Panc1 (cell line): ENCODE measurements at regions not wholly inside any gene's neighbourhood (a gene's known extent, or its start where the extent isn't known, plus 50 kb on each side); places are given as distances from the start of the nearest gene placed in this dataset.

Experiments used
- REST ChIP-seq, 2 experiments: IDR thresholded peaks; 2 replicates each; pipeline ENCODE4 v1.6.1; 2011 to 2012; ENCODE audit warnings: low read depth in 2 of 2, control low read depth in 1 of 2, low read length in 1 of 2, mild to moderate bottlenecking in 1 of 2, moderate library complexity in 1 of 2; ENCODE audit not compliant: insufficient read depth in 1 of 2
- TF ChIP-seq, protein P1 (sequence below): fragments of 450-650 bp; IDR thresholded peaks from 2 replicates; pipeline ENCODE4 v1.5.1; 2017; ENCODE audit warnings: mild to moderate bottlenecking

- TF ChIP-seq, protein P1, sequence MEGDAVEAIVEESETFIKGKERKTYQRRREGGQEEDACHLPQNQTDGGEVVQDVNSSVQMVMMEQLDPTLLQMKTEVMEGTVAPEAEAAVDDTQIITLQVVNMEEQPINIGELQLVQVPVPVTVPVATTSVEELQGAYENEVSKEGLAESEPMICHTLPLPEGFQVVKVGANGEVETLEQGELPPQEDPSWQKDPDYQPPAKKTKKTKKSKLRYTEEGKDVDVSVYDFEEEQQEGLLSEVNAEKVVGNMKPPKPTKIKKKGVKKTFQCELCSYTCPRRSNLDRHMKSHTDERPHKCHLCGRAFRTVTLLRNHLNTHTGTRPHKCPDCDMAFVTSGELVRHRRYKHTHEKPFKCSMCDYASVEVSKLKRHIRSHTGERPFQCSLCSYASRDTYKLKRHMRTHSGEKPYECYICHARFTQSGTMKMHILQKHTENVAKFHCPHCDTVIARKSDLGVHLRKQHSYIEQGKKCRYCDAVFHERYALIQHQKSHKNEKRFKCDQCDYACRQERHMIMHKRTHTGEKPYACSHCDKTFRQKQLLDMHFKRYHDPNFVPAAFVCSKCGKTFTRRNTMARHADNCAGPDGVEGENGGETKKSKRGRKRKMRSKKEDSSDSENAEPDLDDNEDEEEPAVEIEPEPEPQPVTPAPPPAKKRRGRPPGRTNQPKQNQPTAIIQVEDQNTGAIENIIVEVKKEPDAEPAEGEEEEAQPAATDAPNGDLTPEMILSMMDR, result no peak
- TF ChIP-seq REST (IDR thresholded peaks at IDR 0.05; ENCODE audit: insufficient read depth in 1 of 2, low read depth in 2 of 2, low read length in 1 of 2), result no peak
Measured at GRCh38 chr16:50916040-50916439, 174.2 kb downstream of the CYLD start.
